Ovary (tissue), 3 donors: ENCODE measurements at regions not wholly inside any gene's neighbourhood (a gene's known extent, or its start where the extent isn't known, plus 50 kb on each side); places are given as distances from the start of the nearest gene placed in this dataset.
"Not testable (repeated sequence)": the region's sequence is repeated elsewhere in the genome, so short reads cannot be mapped to it uniquely, and the experiment has no call there.

Experiments
- POLR2A ChIP-seq: fragments of 450-650 bp; IDR thresholded peaks from one replicate; pipeline ENCODE4 v1.6.1; 2017; ENCODE audit warnings: antibody characterized with exemption, mild to moderate bottlenecking, moderate library complexity
- TF ChIP-seq, protein P1 (sequence below), 3 donors: fragments of 450-650 bp in 2 of 3; fragments of 200-600 bp in 1 of 3; IDR thresholded peaks; one replicate each; pipeline versions ENCODE4 v1.5.1 to v1.8.0; 2016 to 2022; ENCODE audit warnings: antibody characterized with exemption in 3 of 3, mild to moderate bottlenecking in 1 of 3
- donor health status: DM: no; HTN: no; CAD: no.

GRCh38 chr1:273772-274171, 177.7 kb downstream of the OR4F29 start:
- TF ChIP-seq, protein P1, sequence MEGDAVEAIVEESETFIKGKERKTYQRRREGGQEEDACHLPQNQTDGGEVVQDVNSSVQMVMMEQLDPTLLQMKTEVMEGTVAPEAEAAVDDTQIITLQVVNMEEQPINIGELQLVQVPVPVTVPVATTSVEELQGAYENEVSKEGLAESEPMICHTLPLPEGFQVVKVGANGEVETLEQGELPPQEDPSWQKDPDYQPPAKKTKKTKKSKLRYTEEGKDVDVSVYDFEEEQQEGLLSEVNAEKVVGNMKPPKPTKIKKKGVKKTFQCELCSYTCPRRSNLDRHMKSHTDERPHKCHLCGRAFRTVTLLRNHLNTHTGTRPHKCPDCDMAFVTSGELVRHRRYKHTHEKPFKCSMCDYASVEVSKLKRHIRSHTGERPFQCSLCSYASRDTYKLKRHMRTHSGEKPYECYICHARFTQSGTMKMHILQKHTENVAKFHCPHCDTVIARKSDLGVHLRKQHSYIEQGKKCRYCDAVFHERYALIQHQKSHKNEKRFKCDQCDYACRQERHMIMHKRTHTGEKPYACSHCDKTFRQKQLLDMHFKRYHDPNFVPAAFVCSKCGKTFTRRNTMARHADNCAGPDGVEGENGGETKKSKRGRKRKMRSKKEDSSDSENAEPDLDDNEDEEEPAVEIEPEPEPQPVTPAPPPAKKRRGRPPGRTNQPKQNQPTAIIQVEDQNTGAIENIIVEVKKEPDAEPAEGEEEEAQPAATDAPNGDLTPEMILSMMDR (IDR thresholded peaks at IDR 0.05), result not testable (repeated sequence)
- TF ChIP-seq POLR2A, result not testable (repeated sequence)
